ENCODE measurements at regions not wholly inside any gene's neighbourhood (a gene's known extent, or its start where the extent isn't known, plus 50 kb on each side); places are given as distances from the start of the nearest gene placed in this dataset.

DNA sequence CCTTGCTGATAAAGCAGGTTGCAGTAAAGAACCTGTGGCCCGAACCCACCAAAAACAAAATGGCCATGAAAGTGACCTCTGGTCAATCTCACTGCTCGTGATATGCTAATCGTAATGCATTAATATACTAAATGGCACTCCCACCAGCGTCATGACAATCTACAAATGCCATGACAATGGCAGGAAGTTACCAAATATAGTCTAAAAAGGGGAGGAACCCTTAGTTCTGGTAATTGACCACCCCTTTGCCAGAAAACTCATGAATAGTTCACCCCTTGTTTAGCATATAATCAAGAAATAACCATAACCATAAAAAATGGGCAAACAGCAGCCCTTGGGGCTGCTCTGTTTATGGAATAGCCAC lies 1139.4 kb upstream of the LRRN3 start:
- no peak overlapping the region for H3K4me2 ChIP-seq
- no peak for TF ChIP-seq Cebpa-rat (IDR thresholded peaks at IDR 0.05)
- no peaks in the 10 kb centered on the region for H3K36me3 ChIP-seq
- H4K20me1 ChIP-seq: no peaks in the 10 kb centered on the region
- no peaks in the 10 kb centered on the region for H3K9me3 ChIP-seq (replicated peaks in 1 of 11)
- H3K4me1 ChIP-seq: no peaks in the 10 kb centered on the region
- H3K27me3 ChIP-seq: no peaks in the 10 kb centered on the region
- no peak overlapping the region for H3K4me3 ChIP-seq
- H3K27ac ChIP-seq: no peak overlapping the region
- no peak overlapping the region for H3K9ac ChIP-seq

DNA sequence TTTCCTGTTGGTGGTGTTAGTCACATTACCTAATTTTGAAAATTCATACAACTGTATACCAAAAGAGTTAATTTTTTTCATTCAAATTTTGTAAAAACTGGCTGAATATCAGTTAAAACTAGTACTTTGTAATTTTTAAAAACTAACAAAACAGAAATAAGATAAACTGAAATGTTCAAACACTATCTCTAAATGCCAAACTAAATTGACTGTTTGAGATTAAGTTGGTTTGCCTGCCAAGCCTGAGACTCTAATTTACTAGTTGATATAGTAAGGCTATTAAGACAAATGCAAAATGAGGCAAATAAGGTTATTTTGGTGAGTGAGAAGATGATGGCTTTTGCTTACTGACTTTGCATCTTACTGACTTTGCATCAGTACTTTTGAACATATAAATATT lies 1134.9 kb upstream of the LRRN3 start:
- no peak overlapping the region for H3K4me2 ChIP-seq
- H3K27ac ChIP-seq: no peak overlapping the region
- no peaks in the 10 kb centered on the region for H3K9me3 ChIP-seq (replicated peaks in 1 of 11)
- no peaks in the 10 kb centered on the region for H3K4me1 ChIP-seq
- H3K9ac ChIP-seq: no peak overlapping the region
- no peak overlapping the region for H3K4me3 ChIP-seq
- H3K36me3 ChIP-seq: no peaks in the 10 kb centered on the region
- no peaks in the 10 kb centered on the region for H3K27me3 ChIP-seq
- H4K20me1 ChIP-seq: no peaks in the 10 kb centered on the region
- no peak for TF ChIP-seq Cebpa-rat (IDR thresholded peaks at IDR 0.05)

GRCh38 chr7:109956916-109957315 lies 1134.0 kb upstream of the LRRN3 start:
- H3K9ac ChIP-seq: no peak overlapping the region

DNA sequence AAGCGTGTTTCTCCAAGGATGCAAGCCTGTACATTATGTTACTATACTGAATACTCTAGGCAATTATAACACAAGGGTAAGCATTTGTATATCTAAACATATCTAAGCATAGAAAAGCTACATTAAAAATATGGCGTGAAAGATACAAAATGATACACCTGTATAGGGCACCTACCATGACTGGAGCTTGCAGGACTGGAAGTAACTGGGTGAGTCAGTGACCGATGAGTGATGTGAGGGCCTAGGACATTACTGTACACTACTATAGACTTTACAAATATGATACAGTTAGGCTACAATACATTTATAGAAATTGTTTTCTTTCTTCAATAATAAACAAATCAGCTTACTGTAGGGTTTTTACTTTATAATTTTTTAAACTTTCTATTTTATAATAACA lies 1127.2 kb upstream of the LRRN3 start:
- Histone ChIP-seq H3K9me3 (replicated peaks in 1 of 11) (no peaks in the 10 kb centered on the region), H3K27me3 (no peaks in the 10 kb centered on the region), H3K36me3 (no peaks in the 10 kb centered on the region), H3K4me1 (no peaks in the 10 kb centered on the region), H3K9ac (no peak overlapping the region), H3K4me3 (no peak overlapping the region), H4K20me1 (no peaks in the 10 kb centered on the region), H3K27ac (no peak overlapping the region), H3K4me2 (no peak overlapping the region)
- no peak for TF ChIP-seq Cebpa-rat (IDR thresholded peaks at IDR 0.05)

More at GRCh38 chr7:109956916-109957315, 1134.0 kb upstream of the LRRN3 start:
- no peaks in the 10 kb centered on the region for H3K27me3 ChIP-seq
- no peaks in the 10 kb centered on the region for H3K9me3 ChIP-seq (replicated peaks in 1 of 11)
- H3K4me1 ChIP-seq: no peaks in the 10 kb centered on the region
- no peaks in the 10 kb centered on the region for H3K36me3 ChIP-seq
- no peak overlapping the region for H3K4me3 ChIP-seq
- H3K27ac ChIP-seq: no peak overlapping the region
- TF ChIP-seq Cebpa-rat (IDR thresholded peaks at IDR 0.05): no peak
- no peaks in the 10 kb centered on the region for H4K20me1 ChIP-seq
- no peak overlapping the region for H3K4me2 ChIP-seq

- Histone ChIP-seq H3K9ac (no peak overlapping the region), H3K36me3 (no peaks in the 10 kb centered on the region), H3K9me3 (replicated peaks in 1 of 11) (no peaks in the 10 kb centered on the region), H3K27me3 (no peaks in the 10 kb centered on the region), H4K20me1 (no peaks in the 10 kb centered on the region), H3K27ac (no peak overlapping the region), H3K4me2 (no peak overlapping the region), H3K4me1 (no peaks in the 10 kb centered on the region), H3K4me3 (no peak overlapping the region)
- TF ChIP-seq Cebpa-rat (IDR thresholded peaks at IDR 0.05): no peak
Measured at GRCh38 chr7:109964780-109965179, 1126.1 kb upstream of the LRRN3 start.

DNA sequence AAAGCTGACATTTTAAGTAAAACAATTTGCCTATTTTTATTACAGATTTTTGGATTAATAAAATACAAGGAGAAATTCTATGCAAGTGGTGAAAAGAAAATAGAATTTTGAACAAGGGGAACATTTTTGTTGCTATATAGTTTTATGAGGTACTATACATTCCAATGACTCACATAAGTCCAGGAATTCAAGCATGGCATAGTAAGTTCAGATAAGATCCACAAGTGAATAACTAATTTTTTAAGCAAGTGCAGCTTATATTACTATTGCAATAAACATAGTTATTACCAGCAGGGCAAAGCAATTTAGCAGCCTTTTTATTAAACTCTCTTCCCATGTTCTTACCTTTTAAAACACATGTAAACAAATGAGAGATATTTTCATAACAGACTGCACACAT lies 1123.5 kb upstream of the LRRN3 start:
- H3K4me2 ChIP-seq: no peak overlapping the region
- no peaks in the 10 kb centered on the region for H4K20me1 ChIP-seq
- H3K9me3 ChIP-seq (replicated peaks in 1 of 11): peaks cover 0 to 5% (median 0%) of the 10 kb centered on the region in 11 experiments; a peak in 1 of 22 replicates
- H3K27ac ChIP-seq: no peak overlapping the region
- no peak overlapping the region for H3K9ac ChIP-seq
- no peaks in the 10 kb centered on the region for H3K4me1 ChIP-seq
- TF ChIP-seq Cebpa-rat (IDR thresholded peaks at IDR 0.05): no peak
- H3K4me3 ChIP-seq: no peak overlapping the region
- no peaks in the 10 kb centered on the region for H3K36me3 ChIP-seq
- no peaks in the 10 kb centered on the region for H3K27me3 ChIP-seq

- H3K4me1 ChIP-seq: no peaks in the 10 kb centered on the region
- H4K20me1 ChIP-seq: no peaks in the 10 kb centered on the region
- H3K4me2 ChIP-seq: no peak overlapping the region
- H3K9me3 ChIP-seq (replicated peaks in 1 of 11): peaks cover 5 to 9% (median 7%) of the 10 kb centered on the region in 11 experiments; a peak in 19 of 22 replicates
- no peak overlapping the region for H3K27ac ChIP-seq
- no peaks in the 10 kb centered on the region for H3K36me3 ChIP-seq
- no peak overlapping the region for H3K9ac ChIP-seq
- H3K4me3 ChIP-seq: no peak overlapping the region
- no peaks in the 10 kb centered on the region for H3K27me3 ChIP-seq
- no peak for TF ChIP-seq Cebpa-rat (IDR thresholded peaks at IDR 0.05)
Measured at GRCh38 chr7:109983618-109984017, 1107.3 kb upstream of the LRRN3 start.

DNA sequence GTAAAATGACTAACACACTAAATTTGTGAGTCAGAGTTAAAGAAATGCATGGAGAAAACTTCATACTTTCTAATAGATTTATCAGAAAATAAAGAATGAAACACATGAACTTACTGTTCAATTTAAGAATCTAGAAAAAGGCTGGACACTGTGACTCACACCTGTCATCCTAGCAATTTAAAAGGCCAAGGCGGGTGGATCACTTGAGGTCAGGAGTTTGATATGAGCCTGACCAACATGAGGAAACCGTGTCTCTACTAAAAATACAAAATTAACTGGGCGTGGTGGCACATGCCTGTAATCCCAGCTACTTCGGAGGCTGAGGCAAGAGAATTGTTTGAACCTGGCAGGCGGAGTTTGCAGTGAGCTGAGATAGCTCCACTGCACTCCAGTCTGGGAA lies 1106.2 kb upstream of the LRRN3 start:
- H3K4me1 ChIP-seq: no peaks in the 10 kb centered on the region
- no peak overlapping the region for H3K4me3 ChIP-seq
- H3K4me2 ChIP-seq: no peak overlapping the region
- no peak overlapping the region for H3K27ac ChIP-seq
- H4K20me1 ChIP-seq: no peaks in the 10 kb centered on the region
- H3K36me3 ChIP-seq: no peaks in the 10 kb centered on the region
- H3K27me3 ChIP-seq: no peaks in the 10 kb centered on the region
- H3K9ac ChIP-seq: no peak overlapping the region
- peaks cover 5 to 9% (median 7%) of the 10 kb centered on the region in 11 experiments; a peak in 19 of 22 replicates for H3K9me3 ChIP-seq (replicated peaks in 1 of 11)
- no peak for TF ChIP-seq Cebpa-rat (IDR thresholded peaks at IDR 0.05)

- no peaks in the 10 kb centered on the region for H3K27me3 ChIP-seq
- no peak overlapping the region for H3K27ac ChIP-seq
- H4K20me1 ChIP-seq: no peaks in the 10 kb centered on the region
- H3K4me1 ChIP-seq: no peaks in the 10 kb centered on the region
- H3K9me3 ChIP-seq (replicated peaks in 1 of 11): peaks cover 5 to 8% (median 7%) of the 10 kb centered on the region in 11 experiments; a peak in 19 of 22 replicates
- no peak for TF ChIP-seq Cebpa-rat (IDR thresholded peaks at IDR 0.05)
- no peak overlapping the region for H3K4me2 ChIP-seq
- H3K4me3 ChIP-seq: no peak overlapping the region
- H3K36me3 ChIP-seq: no peaks in the 10 kb centered on the region
- H3K9ac ChIP-seq: no peak overlapping the region
Measured at GRCh38 chr7:109986701-109987100, 1104.2 kb upstream of the LRRN3 start.

GRCh38 chr7:109996411-109996810 lies 1094.5 kb upstream of the LRRN3 start:
- no peak for TF ChIP-seq Cebpa-rat (IDR thresholded peaks at IDR 0.05)
- no peak overlapping the region for H3K27ac ChIP-seq
- no peaks in the 10 kb centered on the region for H4K20me1 ChIP-seq
- no peaks in the 10 kb centered on the region for H3K4me1 ChIP-seq
- no peaks in the 10 kb centered on the region for H3K27me3 ChIP-seq
- no peak overlapping the region for H3K4me3 ChIP-seq
- H3K36me3 ChIP-seq: no peaks in the 10 kb centered on the region
- no peaks in the 10 kb centered on the region for H3K9me3 ChIP-seq (replicated peaks in 1 of 11)
- H3K9ac ChIP-seq: no peak overlapping the region
- H3K4me2 ChIP-seq: no peak overlapping the region

DNA sequence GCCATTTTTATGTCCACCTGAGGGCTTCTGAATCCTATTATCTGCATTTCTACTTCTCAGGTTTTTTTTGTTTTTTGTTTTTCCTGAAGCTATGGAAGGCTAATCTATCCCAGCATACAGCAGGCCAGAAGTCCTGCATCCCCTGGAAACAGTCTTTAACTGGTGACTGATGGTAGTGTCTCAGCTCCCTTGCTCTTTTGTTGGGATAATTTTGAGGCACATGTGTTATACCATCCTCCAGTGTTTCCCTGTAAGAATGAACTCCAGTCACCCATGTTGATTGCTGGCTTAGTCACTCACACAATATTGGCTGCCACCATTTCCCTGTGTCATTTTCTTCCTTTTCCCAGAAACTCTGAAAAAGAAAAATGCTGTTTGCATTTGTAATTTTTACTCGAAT lies 1094.0 kb upstream of the LRRN3 start:
- Histone ChIP-seq H3K27me3 (no peaks in the 10 kb centered on the region), H3K4me3 (no peak overlapping the region), H3K4me1 (no peaks in the 10 kb centered on the region), H3K9ac (no peak overlapping the region), H3K9me3 (replicated peaks in 1 of 11) (no peaks in the 10 kb centered on the region), H3K36me3 (no peaks in the 10 kb centered on the region), H3K4me2 (no peak overlapping the region), H4K20me1 (no peaks in the 10 kb centered on the region), H3K27ac (no peak overlapping the region)
- TF ChIP-seq Cebpa-rat (IDR thresholded peaks at IDR 0.05): no peak
